NCI-H1417 treated with DMSO at 0.1 percent for 48 hours (cell line): ENCODE measurements at regions not wholly inside any gene's neighbourhood (a gene's known extent, or its start where the extent isn't known, plus 50 kb on each side); places are given as distances from the start of the nearest gene placed in this dataset.
"Not testable (repeated sequence)": the region's sequence is repeated elsewhere in the genome, so short reads cannot be mapped to it uniquely, and the experiment has no call there.

Source experiments
- DNase-seq: peaks from one replicate; lab custom pipeline; 2025; lab: John Stamatoyannopoulos, UW

- DNase-seq: no peak
These were observed 116.8 kb upstream of the SHB start for GRCh38 chr9:38185647-38186403.

GRCh38 chr9:38183994-38184568 is 115.1 kb upstream of the SHB start:
- no peak for DNase-seq

- DNase-seq: no peak
These were observed 113.3 kb upstream of the SHB start for GRCh38 chr9:38182321-38182720.

DNA sequence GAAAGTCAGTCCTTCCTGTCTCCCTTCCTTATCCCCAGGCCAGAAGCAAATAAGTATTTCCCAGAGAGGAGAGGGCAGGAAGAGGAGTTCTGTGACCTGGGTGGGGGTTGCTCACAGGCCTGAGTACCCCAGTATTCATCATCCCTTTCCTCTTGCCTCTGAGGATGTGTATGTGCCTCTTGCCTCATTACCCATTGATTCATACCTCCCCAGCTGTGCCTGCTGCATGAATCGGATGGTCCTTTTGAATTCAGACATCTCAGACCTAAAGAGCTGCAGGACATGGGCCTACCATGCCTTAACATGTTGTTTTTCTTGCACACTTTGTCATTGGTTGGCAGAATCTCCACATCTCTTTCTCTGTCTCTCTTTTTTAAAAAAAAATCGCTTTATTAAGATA is 112.8 kb upstream of the SHB start:
- DNase-seq: no peak

- DNase-seq: no peak
These were observed 112.2 kb upstream of the SHB start for GRCh38 chr9:38181232-38181631.

DNA sequence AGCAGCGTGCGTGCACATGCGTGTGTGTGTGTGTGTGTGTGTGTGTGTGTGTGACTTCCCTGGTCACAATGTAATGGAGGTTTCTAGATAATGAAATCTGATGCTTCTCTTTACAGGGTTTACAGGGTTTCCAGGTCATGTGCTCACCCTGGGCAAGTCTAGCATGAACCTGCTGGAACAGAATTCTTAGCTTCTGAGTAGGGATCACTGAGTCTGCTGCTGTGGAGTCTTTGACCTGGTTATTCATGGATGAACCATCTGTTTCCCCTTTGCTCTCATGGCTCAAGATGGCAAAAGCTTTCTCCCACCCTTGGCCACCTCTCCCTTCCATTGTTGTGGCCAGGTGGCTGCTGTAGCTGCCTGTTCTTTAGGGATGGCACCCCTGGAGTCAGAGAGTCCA is 111.6 kb upstream of the SHB start:
- DNase-seq: no peak

GRCh38 chr9:38179965-38180364 is 110.9 kb upstream of the SHB start:
- no peak for DNase-seq

GRCh38 chr9:38178237-38178636 is 109.2 kb upstream of the SHB start:
- no peak for DNase-seq

GRCh38 chr9:38177680-38178079 is 108.7 kb upstream of the SHB start:
- no peak for DNase-seq

- no peak for DNase-seq
These were observed 107.2 kb upstream of the SHB start for GRCh38 chr9:38176251-38176650.

DNA sequence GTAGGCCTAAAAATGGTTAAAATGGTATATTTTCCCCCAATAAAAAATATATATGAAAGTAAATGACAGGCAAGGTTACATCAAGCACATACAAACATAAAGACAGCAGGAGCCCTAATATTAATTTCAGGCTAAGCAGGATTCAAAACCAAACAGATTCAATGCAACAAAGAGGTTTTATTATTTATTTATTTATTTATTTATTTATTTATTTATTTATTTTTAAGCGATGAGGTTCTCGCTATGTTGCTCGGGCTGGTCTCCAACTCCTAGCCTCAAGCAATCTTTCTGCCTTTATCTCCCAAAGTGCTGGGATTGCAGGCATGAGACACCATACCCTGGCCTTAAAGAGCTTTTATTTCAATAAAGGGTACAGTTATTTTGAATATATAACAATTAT is 106.4 kb upstream of the SHB start:
- DNase-seq: no peak

GRCh38 chr9:38172586-38172985 is 103.6 kb upstream of the SHB start:
- DNase-seq: no peak

DNA sequence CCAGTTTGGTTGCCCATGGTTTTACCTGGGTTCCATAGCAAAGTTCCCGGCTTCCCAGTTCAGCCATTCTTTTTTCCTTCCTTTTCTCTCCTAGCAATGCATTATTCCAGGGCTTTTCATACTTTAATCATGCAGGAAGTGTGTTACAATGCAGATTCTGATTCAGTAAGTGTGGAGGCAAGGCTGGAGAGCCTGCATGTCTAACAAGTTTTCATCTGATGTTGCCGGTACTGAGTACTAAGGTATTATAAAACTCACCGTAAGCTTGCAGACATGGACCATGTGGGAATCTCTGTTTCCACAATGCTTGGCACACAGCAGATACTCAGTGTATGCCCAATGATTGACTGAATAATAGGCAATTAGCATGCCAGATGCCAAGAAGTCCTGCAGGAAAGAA is 102.9 kb upstream of the SHB start:
- DNase-seq: no peak

DNA sequence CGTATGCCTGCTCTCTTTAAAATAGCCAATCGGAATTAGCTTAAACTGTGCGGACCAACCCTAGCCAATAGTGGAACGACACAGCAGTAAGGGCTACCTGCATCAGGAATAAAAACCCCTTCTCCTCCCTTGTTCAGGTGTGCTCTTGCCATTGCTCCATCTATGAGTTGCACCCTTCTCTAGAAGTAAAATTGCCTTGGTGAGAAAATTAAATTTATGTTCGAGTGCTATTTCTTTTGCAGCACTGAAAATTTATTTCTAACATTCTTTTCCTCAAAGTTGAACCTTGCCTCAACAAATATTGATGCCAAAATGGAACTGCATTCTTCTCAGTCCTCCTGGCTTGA is 102.5 kb upstream of the SHB start:
- DNase-seq: no peak

- not testable (repeated sequence) for DNase-seq
These were observed 101.9 kb upstream of the SHB start for GRCh38 chr9:38170763-38171537.

GRCh38 chr9:38170155-38170554 is 101.1 kb upstream of the SHB start:
- not testable (repeated sequence) for DNase-seq

- no peak for DNase-seq
These were observed 97.5 kb upstream of the SHB start for GRCh38 chr9:38166501-38166900.

GRCh38 chr9:38164659-38165221 is 95.7 kb upstream of the SHB start:
- no peak for DNase-seq

GRCh38 chr9:38163518-38163917 is 94.5 kb upstream of the SHB start:
- DNase-seq: no peak

DNA sequence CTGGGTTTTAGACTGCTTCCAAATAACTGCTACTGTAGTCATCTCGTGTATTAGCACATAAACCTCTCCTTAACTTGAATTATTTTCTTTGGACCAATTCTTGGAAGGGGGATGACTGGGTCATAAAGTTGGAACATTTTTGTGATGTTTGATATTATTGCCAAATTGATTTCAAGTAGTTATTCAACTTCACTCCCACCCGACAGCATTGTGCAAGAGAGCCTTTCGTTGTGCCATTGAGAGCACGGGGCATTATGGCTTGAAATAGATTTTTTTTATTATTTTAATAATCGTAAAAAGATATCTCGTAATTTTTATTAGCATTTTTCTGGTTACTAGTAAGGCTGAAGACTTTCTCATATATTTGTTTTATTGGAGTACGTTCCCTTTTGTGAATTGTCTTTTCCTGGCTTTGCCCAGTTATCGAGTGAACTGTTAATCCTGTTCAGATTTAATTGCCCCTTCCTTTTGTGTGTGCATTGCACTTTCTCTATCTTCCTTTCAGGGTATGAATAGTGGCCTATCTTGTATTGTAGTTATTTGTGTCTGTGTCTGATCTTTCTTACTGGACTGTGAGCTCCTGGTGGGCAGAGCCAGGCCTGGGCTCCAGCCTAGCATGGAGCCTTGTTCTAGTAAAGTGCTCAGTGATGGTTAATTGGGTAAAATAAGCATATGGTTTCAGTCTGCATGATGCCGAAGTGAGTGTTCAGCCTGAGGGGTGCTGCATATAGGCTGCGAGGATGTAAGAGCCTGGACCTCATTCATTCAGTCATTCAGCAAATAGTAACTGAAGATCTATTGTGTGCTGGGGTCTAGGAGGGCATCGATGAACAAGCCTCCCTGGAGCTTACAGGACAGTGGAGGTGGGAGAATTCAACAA is 93.5 kb upstream of the SHB start:
- no peak for DNase-seq

DNA sequence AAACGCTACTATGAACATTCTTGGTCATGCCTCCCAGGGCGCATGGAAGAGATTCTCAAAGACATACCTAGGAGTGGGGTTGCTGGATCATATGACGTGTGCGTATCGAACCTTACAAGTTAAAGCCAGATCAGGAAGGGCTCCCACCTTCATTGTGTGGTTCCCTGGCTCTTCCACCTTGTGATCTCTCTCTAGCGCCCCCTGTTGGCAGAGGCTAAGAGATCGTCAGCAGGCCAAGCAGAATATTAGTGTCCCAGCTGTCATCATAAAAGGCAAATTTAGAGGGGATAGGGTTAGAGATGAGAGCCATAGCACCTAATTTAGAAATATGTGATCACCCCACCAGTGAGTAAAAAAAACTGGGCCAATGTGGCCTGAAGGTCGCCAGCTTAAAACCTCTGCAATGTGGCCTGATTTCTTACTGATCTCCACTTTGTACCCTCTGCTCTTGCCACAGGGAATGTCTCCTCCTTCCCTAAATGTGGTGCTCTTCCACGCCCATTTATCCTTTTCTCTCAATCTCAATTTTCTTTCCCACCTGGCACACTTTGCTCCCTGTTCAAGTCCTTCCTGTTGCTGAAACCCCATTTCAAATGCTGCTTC is 91.7 kb upstream of the SHB start:
- DNase-seq: no peak

DNA sequence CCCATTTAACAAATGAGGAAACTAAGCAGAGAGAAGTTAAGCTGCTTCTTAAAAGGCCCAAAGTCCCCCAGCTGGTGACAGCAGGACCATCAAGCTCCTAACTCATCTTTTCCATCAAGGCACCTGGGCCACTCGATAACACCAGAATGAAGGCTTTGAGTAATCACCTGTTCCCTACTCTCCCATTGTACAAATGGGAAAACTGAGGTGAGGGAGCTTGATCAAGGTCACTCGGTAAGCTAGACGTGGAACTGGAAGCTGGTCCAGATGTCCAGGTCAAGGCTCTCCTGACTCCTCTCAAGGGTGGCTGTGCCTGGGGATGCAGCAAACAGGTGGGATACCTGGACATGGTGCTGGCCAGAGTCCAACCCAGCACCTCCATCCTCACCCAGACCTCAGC is 90.6 kb upstream of the SHB start:
- no peak for DNase-seq
